ENCODE measurements at regions not wholly inside any gene's neighbourhood (a gene's known extent, or its start where the extent isn't known, plus 50 kb on each side); places are given as distances from the start of the nearest gene placed in this dataset.

GRCh38 chr21:20259031-20259867 is 739.0 kb upstream of the NCAM2 start:
- TF ChIP-seq EP300 (IDR thresholded peaks at IDR 0.05; ENCODE audit: borderline replicate concordance): no peak
- no peak for TF ChIP-seq TEAD4 (IDR thresholded peaks at IDR 0.05)
- TF ChIP-seq YY1 (IDR thresholded peaks at IDR 0.05; ENCODE audit: low read depth): no peak
- TF ChIP-seq ZBTB7A (IDR thresholded peaks at IDR 0.05; ENCODE audit: low read depth): no peak
- no peak for TF ChIP-seq FOXM1 (IDR thresholded peaks at IDR 0.05; ENCODE audit: borderline replicate concordance, low read depth)
- TF ChIP-seq NFIC (IDR thresholded peaks at IDR 0.05): no peak
- TF ChIP-seq EGR1 (IDR thresholded peaks at IDR 0.05): no peak
